Esophagus squamous epithelium (tissue), 4 donors: ENCODE measurements at regions not wholly inside any gene's neighbourhood (a gene's known extent, or its start where the extent isn't known, plus 50 kb on each side); places are given as distances from the start of the nearest gene placed in this dataset.

Experiments
- CTCF ChIP-seq, 6 experiments: fragments of 450-650 bp in 4 of 6; fragments of 200-600 bp in 2 of 6; sonication (generic) in 2 of 6; IDR thresholded peaks; one replicate each; pipeline ENCODE4 v1.5.1; 2016 to 2019; ENCODE audit warnings: antibody characterized with exemption in 6 of 6, mild to moderate bottlenecking in 4 of 6, moderate library complexity in 4 of 6
- POLR2A ChIP-seq, 4 donors: fragments of 450-650 bp; IDR thresholded peaks; one replicate each; pipeline ENCODE4 v1.6.1; 2017; ENCODE audit warnings: antibody characterized with exemption in 4 of 4, mild to moderate bottlenecking in 4 of 4, moderate library complexity in 3 of 4

DNA sequence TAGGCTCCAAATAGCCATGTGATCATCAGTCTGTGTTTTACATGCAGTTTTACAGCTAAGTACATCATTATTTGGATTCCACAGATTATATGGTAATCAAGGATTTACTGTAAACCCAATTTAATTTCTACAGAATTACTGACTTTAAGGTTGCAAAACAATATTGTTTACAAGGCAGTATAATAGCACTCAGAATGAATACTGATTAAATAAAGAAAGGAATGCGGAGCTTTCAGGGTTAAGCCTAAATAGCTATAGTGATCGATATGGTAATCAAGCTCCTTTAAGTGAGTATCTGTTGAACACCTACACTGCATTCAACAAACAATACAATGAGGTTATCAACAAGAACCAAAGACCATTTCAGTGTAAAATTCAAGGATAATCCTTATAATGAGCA is 64.3 kb downstream of the DMAC1 start:
- no peak for TF ChIP-seq CTCF (IDR thresholded peaks at IDR 0.05)
- no peak for TF ChIP-seq POLR2A (IDR thresholded peaks at IDR 0.05)
